Kidney (tissue), 13 donors: ENCODE measurements at regions not wholly inside any gene's neighbourhood (a gene's known extent, or its start where the extent isn't known, plus 50 kb on each side); places are given as distances from the start of the nearest gene placed in this dataset.

Experiments
- DNase-seq, 5 donors: peaks; one replicate each; pipeline ENCODE4 v3.0.0-alpha.2; 2013 to 2020
- FAIRE-seq: peaks from 2 replicates; lab custom pipeline; 2012; peaks lifted over from hg19 to GRCh38; lab: Jason Lieb, UNC
- H3K27ac ChIP-seq, 2 donors: one replicate each; pipeline ENCODE4 v1.7.0; 2013; ENCODE audit warnings: low read depth in 2 of 2, low read length in 2 of 2, inconsistent platforms in 1 of 2
- H3K27me3 ChIP-seq: one replicate; pipeline ENCODE4 v1.7.1; 2013; ENCODE audit warnings: low read length, inconsistent platforms; ENCODE audit not compliant: control insufficient read depth, insufficient read depth
- H3K36me3 ChIP-seq, 3 donors: one replicate each; pipeline versions ENCODE4 v1.7.0 to v1.7.1; 2013; ENCODE audit warnings: low read length in 3 of 3, control low read depth in 1 of 3, inconsistent platforms in 1 of 3; ENCODE audit not compliant: insufficient read depth in 3 of 3, control insufficient read depth in 2 of 3
- H3K4me1 ChIP-seq, 3 donors: one replicate each; pipeline versions ENCODE4 v1.7.0 to v1.7.1; 2013; ENCODE audit warnings: low read length in 3 of 3, inconsistent platforms in 1 of 3, low read depth in 1 of 3; ENCODE audit not compliant: control insufficient read depth in 2 of 3, insufficient read depth in 2 of 3
- H3K4me3 ChIP-seq, 3 donors: one replicate each; pipeline versions ENCODE4 v1.7.0 to v1.8.1; 2013; ENCODE audit warnings: low read length in 3 of 3, control low read depth in 1 of 3, inconsistent platforms in 1 of 3
- H3K9ac ChIP-seq, 3 donors: one replicate each; pipeline versions ENCODE4 v1.7.0 to v1.7.1; 2013; ENCODE audit warnings: low read length in 3 of 3, control low read depth in 1 of 3, inconsistent platforms in 1 of 3
- H3K9me3 ChIP-seq, 3 donors: one replicate each; pipeline versions ENCODE4 v1.7.0 to v1.7.1; 2013; ENCODE audit warnings: low read length in 3 of 3, control low read depth in 1 of 3, inconsistent platforms in 1 of 3; ENCODE audit not compliant: control insufficient read depth in 2 of 3, insufficient read depth in 1 of 3
- intact Hi-C: fragments of 100-400 bp; cut with DNase I; formaldehyde crosslinking; loops from one replicate; pipeline ENCODE4 v1.11.1; 2022
- TF ChIP-seq, protein P1 (sequence below): IDR thresholded peaks from 3 replicates; pipeline ENCODE4 v1.5.1; 2012; ENCODE audit warnings: mild to moderate bottlenecking, moderate library complexity, borderline replicate concordance; ENCODE audit not compliant: insufficient read depth; ENCODE audit errors: extremely low read depth
- donor health status: control.
- donor health status: control.
- donor health status: control.
- donor health status: control.
- donor health status: control.
- donor health status: DM: yes; HTN: yes; CAD: no.
- donor health status: Normal renal cell carcinoma (clear cell type).

DNA sequence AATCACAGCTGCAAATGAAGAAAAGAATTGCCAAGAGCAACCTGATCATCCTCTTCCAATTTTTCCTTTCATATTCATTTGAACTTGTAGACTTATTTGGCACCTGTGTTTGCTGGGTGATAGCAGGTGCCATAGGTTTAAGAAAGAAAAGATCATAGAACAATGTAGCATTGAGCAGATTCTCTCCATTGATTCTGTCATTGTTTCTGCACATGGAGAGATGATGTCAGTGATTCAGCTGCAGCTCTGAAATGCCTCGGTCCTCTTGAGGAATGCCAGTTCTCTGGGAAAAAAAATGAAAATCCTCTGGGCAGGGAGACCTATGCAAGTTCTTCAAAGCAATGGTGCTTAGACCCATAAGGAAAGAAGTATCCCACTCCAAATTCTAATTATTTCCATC, 418.1 kb upstream of the KLF4 start:
- Histone ChIP-seq H3K27ac (no peak overlapping the region), H3K36me3 (no peaks in the 10 kb centered on the region), H3K4me1 (no peaks in the 10 kb centered on the region), H3K4me3 (no peak overlapping the region), H3K9ac (no peak overlapping the region), H3K27me3 (no peaks in the 10 kb centered on the region), H3K9me3 (no peaks in the 10 kb centered on the region)
- TF ChIP-seq, protein P1, sequence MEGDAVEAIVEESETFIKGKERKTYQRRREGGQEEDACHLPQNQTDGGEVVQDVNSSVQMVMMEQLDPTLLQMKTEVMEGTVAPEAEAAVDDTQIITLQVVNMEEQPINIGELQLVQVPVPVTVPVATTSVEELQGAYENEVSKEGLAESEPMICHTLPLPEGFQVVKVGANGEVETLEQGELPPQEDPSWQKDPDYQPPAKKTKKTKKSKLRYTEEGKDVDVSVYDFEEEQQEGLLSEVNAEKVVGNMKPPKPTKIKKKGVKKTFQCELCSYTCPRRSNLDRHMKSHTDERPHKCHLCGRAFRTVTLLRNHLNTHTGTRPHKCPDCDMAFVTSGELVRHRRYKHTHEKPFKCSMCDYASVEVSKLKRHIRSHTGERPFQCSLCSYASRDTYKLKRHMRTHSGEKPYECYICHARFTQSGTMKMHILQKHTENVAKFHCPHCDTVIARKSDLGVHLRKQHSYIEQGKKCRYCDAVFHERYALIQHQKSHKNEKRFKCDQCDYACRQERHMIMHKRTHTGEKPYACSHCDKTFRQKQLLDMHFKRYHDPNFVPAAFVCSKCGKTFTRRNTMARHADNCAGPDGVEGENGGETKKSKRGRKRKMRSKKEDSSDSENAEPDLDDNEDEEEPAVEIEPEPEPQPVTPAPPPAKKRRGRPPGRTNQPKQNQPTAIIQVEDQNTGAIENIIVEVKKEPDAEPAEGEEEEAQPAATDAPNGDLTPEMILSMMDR, result no peak
- intact Hi-C loops, result no loop called here
- FAIRE-seq, result no peak
- no peak for DNase-seq

GRCh38 chr9:107907255-107907654, 417.7 kb upstream of the KLF4 start:
- Histone ChIP-seq H3K36me3 (no peaks in the 10 kb centered on the region), H3K9ac (no peak overlapping the region)
- intact Hi-C loops, result no loop called here

DNA sequence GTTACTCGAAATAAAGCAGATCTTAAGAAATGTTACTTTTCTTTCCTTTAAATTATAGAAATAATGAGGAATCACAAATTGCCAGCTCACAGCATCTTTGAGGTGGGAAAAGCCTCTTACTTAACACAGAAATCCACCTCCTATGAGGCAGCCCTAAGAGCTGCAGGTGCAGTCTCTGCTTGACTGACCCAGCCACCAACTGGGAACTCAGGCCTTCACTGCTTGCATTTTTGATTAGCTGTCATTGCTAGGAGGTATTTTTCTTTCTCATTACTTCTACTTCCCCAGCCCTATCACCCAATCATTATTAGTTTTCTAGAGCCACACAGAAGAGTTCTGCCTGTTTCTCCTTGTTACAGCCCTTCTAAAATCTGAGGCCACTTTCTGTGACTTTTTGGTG, 416.5 kb upstream of the KLF4 start:
- Histone ChIP-seq H3K27me3 (no peaks in the 10 kb centered on the region), H3K27ac (no peak overlapping the region), H3K4me3 (no peak overlapping the region), H3K36me3 (no peaks in the 10 kb centered on the region), H3K9ac (no peak overlapping the region), H3K9me3 (no peaks in the 10 kb centered on the region), H3K4me1 (no peaks in the 10 kb centered on the region)
- FAIRE-seq (no peak), DNase-seq (peak in 2 of 5 donors; percentile 25 to 32)
- intact Hi-C loops, result no loop called here
- TF ChIP-seq, protein P1, result no peak

More at GRCh38 chr9:107907255-107907654, 417.7 kb upstream of the KLF4 start:
- Histone ChIP-seq H3K4me1 (no peaks in the 10 kb centered on the region), H3K4me3 (no peak overlapping the region), H3K9me3 (no peaks in the 10 kb centered on the region), H3K27ac (no peak overlapping the region), H3K27me3 (no peaks in the 10 kb centered on the region)
- no peak for DNase-seq
- TF ChIP-seq, protein P1, result no peak
- FAIRE-seq, result no peak

DNA sequence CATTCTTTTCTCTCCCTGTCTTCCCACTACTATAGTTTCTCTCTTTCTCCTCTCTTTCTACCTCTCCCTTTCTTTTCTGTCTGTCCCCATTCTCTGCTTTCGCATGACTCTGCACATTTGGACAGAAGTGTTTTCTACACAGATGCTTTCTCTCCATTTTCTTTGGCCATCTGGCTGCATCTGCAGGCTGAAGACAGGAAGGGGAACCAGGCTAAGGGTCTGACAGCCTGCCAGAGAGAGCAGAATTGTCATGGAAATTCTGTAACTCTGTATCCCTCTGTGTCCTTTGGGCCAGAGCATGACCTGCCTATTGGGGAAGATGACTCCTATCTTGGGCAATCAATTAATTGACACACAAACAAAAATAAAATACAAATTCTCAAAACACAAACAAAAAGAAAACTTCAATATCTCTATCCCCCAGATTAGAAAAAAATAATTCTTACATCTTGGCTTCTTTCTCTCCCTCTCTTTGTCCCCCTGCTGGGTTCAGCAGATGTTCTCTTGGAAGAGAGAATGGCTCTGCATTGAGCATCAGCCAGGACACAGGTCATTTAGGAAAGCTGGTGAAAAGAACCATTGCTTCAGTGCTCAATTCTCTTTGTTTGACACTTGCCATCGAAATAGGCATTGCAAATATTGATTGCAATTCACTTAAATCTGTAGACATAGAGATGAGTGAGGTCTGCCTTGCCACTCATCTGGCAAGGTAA, 415.9 kb upstream of the KLF4 start:
- Histone ChIP-seq H3K36me3 (no peaks in the 10 kb centered on the region), H3K9me3 (no peaks in the 10 kb centered on the region), H3K27ac (no peak overlapping the region), H3K4me1 (no peaks in the 10 kb centered on the region), H3K27me3 (no peaks in the 10 kb centered on the region), H3K4me3 (no peak overlapping the region), H3K9ac (no peak overlapping the region)
- intact Hi-C loops, result no loop called here
- no peak for FAIRE-seq
- peak in 1 of 5 donors; percentile 47 for DNase-seq
- TF ChIP-seq, protein P1, result no peak
